HG03280 (cell line): ENCODE measurements at regions not wholly inside any gene's neighbourhood (a gene's known extent, or its start where the extent isn't known, plus 50 kb on each side); places are given as distances from the start of the nearest gene placed in this dataset.

Experiments
- ATAC-seq: cut with Tn5 transposase; IDR thresholded peaks from one replicate; pipeline ENCODE4 v1.9.1; 2021; ENCODE audit warnings: mild to moderate bottlenecking, moderate library complexity; ENCODE audit not compliant: unreplicated experiment

- no peak for ATAC-seq
Measured at GRCh38 chr2:7824211-7824610, 857.6 kb upstream of the ID2 start.

GRCh38 chr2:7825591-7826312, 856.1 kb upstream of the ID2 start:
- ATAC-seq = peak; percentile 95

DNA sequence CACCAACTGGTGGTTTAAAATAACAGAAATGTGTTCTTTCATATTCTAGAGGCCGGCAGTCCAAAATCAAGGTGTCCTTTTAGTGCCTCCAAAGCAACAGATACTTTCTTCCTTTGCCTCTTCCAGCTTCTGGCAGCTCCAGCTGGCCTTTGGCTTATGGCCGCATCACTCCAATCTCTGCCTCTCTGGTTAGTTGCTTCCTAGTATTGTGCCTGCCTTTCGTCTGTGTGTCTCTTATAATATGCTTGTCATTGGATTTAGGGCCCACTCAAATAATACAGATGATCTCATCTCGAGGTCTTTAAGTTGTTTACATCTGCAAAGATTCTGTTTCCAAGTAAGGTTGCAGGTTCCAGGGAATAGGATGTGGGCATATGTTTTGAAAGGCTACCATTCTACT, 855.2 kb upstream of the ID2 start:
- no peak for ATAC-seq

GRCh38 chr2:7829241-7829640, 852.6 kb upstream of the ID2 start:
- no peak for ATAC-seq

- ATAC-seq = no peak
Measured at GRCh38 chr2:7830616-7831015, 851.2 kb upstream of the ID2 start.

GRCh38 chr2:7835151-7835550, 846.7 kb upstream of the ID2 start:
- ATAC-seq = no peak

DNA sequence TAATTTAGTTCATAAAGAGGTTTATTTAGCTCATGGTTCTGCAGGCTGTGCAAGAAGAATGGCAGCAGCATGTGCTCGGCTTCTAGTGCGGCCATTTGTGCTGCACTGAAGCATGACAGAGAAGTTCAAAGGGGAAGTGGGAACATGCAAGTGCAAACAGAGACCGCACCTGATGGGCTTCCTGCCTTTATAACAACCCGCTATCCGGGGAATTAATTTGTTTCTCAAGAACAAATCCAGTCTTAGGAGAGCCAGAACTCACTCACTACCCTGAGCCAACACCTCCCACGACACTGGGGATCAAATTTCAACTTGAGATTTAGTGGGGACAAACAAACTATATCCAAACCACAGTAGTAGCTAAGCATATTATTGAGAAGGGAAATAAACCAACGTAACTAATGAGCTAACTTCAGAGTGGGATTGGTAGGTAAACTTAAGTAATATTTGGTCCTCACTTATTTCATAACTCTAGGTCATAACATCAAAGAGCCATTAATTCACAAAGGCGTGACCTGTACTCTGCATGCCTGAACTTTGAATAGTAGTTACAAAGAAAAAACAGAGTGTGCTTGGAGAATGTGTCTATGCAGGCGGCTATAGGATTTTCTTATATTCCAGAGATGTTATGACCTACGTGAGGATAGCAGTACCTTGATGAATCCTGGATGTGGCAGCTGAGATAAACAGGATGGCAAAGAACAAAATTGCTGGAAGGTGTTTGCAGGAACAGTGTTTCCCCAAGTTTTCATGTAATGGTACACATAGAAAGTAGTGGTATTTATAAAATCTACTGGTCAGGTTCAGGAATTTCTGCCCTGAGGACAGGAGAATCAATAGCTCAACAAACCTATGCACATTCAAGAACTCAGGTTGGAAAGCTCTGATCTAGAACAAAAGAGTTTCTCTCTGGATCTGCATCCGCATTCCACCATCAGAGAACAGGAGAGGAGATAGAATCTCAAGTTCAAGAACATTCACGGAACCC, 845.9 kb upstream of the ID2 start:
- peak; percentile 92 for ATAC-seq

GRCh38 chr2:7837237-7837760, 844.6 kb upstream of the ID2 start:
- no peak for ATAC-seq

- no peak for ATAC-seq
Measured at GRCh38 chr2:7838669-7839068, 843.2 kb upstream of the ID2 start.

GRCh38 chr2:7840651-7841380, 841.0 kb upstream of the ID2 start:
- no peak for ATAC-seq

- no peak for ATAC-seq
Measured at GRCh38 chr2:7841751-7842150, 840.1 kb upstream of the ID2 start.

DNA sequence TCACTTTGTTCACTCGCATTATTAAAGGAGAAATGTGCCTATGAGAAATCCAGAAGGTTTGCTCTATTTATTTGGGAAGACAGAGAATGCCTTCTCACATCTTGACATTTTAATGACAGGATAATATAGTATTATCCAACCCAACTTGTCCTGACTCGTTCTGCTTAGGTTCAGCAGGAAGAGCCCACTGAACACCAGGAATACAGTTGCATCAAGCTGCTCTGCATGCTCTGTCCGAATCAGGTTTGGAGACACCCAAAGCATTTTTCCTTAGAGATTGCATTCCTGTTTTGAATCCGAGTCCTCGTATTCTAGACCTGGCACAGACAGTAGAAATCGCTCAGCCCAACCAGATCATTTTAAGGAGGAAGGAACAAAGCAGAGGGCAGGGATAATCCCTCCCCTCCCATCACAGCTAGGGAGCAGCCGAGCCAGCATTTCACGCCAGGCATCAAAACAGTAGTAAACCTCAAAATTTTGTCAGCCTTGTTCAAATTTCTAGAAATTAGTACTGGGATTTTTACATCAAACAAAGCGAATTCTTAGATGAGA, 837.4 kb upstream of the ID2 start:
- no peak for ATAC-seq

DNA sequence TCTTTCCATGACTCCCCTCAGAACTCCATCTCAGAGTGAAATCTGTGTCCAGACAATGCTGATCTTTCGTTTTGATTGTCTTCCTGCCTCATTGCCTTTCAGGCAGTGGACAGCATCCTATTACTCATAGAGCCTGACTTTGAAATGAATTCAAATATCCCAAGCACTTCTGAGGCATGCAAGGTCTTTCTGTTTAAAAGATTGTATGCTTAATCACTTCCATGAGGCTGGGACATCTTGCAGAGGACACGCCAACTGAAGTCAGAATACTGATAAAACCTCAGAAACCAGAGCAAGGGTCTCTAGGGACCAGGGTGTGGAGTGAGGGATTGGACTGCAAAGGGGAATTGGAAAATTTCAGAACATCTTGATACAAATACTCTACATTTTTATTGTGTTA, 836.5 kb upstream of the ID2 start:
- ATAC-seq = no peak

DNA sequence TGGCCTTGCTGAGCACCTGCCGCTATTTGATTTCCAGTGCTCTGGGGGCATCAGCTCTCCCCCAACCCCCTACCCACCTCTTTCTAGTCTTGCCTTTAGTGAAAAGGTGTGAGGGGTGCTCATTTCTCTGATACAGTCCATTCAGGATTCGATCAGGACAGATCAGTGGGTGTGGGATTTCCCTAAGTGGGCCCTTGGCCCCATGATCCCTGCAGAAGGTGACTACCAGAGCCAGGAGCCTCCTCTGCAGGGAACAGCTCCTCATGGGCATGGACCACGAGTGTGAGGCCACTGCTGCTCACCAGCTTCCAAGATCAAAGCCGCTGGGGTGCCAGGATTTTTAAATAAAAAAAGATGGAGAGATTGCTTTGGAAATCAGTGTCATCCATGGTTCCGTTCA, 835.2 kb upstream of the ID2 start:
- no peak for ATAC-seq

- no peak for ATAC-seq
Measured at GRCh38 chr2:7847321-7847720, 834.5 kb upstream of the ID2 start.

GRCh38 chr2:7849027-7849426, 832.8 kb upstream of the ID2 start:
- no peak for ATAC-seq

DNA sequence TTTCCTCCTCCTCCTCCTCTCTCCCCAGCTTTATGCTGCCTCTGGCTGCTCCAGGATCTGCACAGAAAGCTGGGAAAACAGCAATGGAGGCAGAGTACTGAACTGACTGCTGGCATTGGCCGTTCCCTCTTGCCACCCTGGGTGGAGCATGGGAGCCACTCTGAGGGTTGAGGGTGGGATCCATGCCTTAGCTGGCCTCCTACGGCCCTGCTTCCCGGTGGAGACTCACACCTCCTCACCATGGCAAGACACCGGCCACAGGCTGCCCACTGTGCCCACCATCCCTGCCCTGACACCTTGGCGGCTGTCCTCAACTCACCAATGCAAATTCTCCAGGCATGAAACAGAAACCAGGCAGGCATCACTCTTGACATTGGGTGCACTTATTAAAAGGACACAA, 832.3 kb upstream of the ID2 start:
- ATAC-seq = no peak

DNA sequence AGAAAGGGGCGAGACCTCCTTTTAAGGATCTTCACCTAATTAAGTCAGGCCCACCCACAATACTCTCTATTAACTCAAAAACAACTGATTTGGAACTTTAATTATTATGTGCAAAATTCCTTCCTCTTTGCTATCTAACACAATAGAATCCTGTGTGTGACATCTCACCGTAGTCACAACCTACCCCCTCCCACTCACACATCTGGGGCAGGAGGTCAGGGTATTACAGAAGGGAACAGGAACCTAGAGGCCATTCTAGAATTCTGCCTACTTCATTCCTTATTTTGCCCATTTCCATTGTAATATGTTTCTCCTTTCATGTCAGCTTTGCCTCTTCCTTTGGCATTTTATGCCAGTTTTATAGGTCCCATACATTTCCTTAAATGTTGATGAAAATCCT, 829.3 kb upstream of the ID2 start:
- ATAC-seq = no peak

DNA sequence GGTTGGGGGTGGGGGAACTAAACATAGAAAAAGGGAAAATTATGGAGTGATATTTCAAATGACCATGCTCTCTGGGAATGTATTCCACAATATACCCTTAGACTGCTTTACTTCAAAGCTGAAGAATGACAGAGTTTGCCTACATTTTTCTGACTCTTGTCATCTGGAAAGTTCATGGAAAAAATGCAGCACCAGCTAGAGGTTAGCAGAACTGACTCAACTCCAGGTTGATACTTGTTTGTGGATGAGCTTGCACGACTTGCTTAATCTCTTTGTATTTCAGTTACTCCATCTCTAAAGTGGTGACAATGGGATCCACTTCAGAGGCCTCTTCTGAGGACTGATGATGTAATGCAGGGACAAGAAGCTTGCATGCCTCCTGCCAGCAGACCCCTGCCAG, 824.0 kb upstream of the ID2 start:
- no peak for ATAC-seq

GRCh38 chr2:7858624-7859023, 823.2 kb upstream of the ID2 start:
- ATAC-seq = no peak

- no peak for ATAC-seq
Measured at GRCh38 chr2:7860693-7861092, 821.2 kb upstream of the ID2 start.
